DND-41 (cell line): ENCODE measurements at regions not wholly inside any gene's neighbourhood (a gene's known extent, or its start where the extent isn't known, plus 50 kb on each side); places are given as distances from the start of the nearest gene placed in this dataset.

Experiments
- EZH2 ChIP-seq: IDR thresholded peaks from 3 replicates; pipeline ENCODE4 v1.6.1; 2012; ENCODE audit warnings: borderline replicate concordance, low read depth, mild to moderate bottlenecking, moderate library complexity, low read length, inconsistent platforms; ENCODE audit not compliant: severe bottlenecking
- TF ChIP-seq, protein P1 (sequence below): IDR thresholded peaks from 2 replicates; pipeline ENCODE4 v1.5.1; 2012; ENCODE audit warnings: borderline replicate concordance, low read length, moderate library complexity, mild to moderate bottlenecking; ENCODE audit not compliant: poor library complexity, severe bottlenecking; ENCODE audit errors: extremely low read depth

DNA sequence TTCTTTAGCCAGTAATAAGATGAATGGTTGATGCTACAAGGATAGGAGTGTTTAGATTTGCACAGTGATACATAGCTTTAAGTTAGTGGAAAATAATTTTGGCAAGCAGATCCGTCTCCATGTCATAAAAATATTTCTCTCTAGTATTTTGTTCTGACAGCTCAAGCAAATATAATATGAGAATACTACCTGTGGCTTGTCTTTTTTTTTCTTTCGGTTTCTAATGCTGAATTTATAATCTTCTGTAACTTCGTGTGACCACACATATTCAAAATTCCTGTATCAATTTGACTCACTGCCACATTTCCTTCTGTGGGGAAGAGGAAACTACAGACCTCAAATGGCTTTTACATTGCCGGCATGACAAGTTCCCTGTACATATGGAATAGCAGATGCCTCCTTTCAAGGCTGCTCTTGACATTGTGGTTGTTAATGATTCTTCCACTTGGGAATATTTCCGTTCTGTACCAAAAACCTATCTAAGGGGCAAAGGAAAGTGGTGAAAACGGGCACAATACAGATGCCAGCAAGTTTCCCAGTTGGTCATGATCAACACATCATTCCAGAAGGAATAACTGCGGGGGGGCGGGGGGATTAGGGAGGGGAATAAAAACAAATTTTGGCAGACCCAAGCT lies 103.6 kb upstream of the CCDC91 start:
- TF ChIP-seq, protein P1, sequence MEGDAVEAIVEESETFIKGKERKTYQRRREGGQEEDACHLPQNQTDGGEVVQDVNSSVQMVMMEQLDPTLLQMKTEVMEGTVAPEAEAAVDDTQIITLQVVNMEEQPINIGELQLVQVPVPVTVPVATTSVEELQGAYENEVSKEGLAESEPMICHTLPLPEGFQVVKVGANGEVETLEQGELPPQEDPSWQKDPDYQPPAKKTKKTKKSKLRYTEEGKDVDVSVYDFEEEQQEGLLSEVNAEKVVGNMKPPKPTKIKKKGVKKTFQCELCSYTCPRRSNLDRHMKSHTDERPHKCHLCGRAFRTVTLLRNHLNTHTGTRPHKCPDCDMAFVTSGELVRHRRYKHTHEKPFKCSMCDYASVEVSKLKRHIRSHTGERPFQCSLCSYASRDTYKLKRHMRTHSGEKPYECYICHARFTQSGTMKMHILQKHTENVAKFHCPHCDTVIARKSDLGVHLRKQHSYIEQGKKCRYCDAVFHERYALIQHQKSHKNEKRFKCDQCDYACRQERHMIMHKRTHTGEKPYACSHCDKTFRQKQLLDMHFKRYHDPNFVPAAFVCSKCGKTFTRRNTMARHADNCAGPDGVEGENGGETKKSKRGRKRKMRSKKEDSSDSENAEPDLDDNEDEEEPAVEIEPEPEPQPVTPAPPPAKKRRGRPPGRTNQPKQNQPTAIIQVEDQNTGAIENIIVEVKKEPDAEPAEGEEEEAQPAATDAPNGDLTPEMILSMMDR: no peak
- no peak for TF ChIP-seq EZH2
